NCI-H187 treated with DMSO at 0.1 percent for 48 hours (cell line): ENCODE measurements at regions not wholly inside any gene's neighbourhood (a gene's known extent, or its start where the extent isn't known, plus 50 kb on each side); places are given as distances from the start of the nearest gene placed in this dataset.

Source experiments
- DNase-seq: peaks from one replicate; lab custom pipeline; 2025; lab: John Stamatoyannopoulos, UW

DNA sequence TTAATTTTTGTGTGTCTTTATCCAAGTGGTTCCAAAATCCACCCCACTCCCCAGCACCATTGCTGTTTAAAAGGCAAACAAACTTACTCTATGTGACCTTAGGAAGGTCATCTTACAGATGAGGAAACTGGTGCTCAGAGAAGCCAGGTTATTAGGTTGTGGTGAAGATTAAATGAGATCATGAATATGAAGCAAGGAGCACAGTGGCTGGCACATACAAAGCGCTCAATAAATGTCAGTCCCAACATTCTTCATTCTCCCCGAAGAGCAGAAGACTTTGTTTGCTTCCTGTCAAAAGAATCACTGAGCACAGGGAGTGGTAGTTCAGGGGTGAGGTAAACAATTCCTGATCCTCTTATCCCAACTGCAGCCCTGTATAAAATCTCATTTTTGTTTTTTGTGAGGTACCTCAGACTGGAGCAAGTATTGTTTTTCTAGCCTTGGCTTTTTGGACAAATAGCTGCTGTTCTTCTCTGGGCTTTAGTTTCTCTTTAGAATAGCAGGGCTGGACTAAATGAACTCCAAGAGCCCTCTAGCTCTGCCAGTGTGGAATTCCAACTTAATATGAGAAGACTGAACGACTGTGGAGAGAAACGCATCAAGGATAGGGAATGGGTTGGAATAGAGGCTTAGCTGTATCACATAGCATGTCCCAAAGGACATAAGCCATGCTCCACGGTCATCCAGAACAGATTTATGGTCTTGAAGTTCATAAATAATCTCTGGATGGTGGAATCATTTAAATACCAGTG, 455.3 kb upstream of the USP24 start:
- DNase-seq = peak; percentile 8

GRCh38 chr1:55669293-55669692, 454.1 kb upstream of the USP24 start:
- DNase-seq = no peak

- no peak for DNase-seq
Observed at GRCh38 chr1:55662875-55663274, 447.7 kb upstream of the USP24 start.

DNA sequence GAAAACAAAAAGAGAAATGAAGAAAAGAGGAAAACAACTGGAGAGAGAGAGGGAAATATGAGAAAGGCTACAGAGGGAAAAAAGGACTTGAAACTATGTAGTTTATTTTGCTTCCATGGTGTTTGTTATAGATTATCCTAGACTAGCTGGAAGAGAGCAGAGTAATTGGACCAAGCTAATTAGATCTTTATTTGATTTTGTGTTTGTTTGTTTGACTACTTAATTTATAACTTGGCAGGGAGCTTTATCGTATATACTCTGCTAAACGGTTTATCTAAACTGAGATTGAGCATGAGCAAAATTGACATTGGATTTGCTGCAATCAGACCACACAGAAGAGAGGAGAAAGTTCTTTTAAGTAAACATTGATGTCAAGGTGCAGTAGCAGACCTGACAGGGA, 443.8 kb upstream of the USP24 start:
- DNase-seq = no peak

DNA sequence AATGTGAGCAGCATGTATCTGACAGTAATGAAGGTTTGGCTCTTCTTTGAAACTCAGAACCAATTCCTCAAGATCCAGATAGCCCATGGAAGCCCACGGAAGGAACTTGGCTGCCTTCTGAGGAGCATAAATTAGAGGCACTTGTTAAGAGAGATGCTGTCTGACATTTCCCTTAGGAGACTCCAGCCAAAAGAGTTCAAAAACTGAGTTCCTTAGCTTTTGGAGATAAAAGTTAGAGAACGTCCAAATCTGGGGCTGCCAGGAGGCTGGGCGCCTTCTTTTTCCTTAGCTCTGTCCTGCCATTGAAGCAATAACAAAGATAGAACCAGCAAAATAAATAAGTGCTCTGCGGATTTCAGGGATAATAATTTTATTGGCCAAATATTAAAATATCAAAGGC, 439.6 kb upstream of the USP24 start:
- DNase-seq = no peak

- DNase-seq = no peak
Observed at GRCh38 chr1:55654171-55654570, 439.0 kb upstream of the USP24 start.

DNA sequence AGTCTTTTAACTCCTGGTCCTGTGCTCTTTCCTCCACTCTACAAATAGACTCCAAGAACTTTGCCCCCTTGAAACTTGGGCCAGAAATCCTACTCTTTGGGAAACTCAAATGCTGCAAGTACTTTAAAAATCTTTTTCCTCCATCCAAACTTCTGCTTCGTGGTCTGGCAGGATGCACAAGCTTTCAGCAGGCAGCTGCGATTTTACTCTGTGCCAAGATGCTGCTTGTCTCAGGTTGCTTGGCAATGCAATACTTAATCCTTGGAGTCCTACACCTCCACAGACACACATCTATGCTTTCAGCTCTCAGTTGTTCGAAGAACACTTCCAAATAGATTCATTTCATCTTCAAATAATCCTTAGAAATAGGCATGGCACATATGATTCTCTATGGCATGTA, 435.3 kb upstream of the USP24 start:
- no peak for DNase-seq

GRCh38 chr1:55646181-55646580, 431.0 kb upstream of the USP24 start:
- no peak for DNase-seq

- no peak for DNase-seq
Observed at GRCh38 chr1:55645270-55645669, 430.1 kb upstream of the USP24 start.

GRCh38 chr1:55641947-55642346, 426.8 kb upstream of the USP24 start:
- no peak for DNase-seq

DNA sequence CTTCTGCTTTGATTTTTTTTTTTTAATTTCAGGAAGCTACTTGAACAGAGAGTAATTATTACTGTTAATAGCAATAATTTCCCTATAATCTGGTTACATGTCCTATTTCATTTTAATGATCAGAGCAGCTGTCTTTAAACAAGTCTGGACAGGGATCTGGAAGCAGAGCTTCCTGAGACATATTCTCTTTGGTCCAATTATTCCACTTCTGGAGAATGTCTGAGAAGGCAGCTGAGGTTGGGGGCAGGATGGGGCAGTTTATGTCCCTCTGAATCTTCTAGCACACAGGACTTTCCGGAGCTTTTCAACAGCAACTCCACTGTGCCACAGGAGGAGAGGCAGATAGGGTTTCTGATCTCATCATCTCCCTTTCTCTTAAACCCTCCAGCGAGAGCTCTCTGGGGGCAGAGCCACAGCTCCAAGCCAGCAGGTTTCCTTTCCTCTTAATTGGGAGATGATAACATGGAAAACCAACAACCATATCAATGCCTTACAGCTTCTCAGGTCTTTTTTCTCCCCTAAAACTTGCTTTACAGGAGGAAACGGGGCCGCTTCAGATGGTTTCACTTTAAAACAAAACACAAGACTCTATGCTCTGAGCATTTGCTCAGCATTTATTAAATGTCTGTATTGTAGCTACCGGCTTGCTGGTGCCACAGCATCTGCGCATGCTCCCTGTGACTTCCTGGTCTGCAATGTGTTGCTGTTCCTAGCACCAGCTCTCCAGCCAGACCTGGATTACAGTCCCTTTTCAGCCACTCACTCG, 425.7 kb upstream of the USP24 start:
- no peak for DNase-seq

DNA sequence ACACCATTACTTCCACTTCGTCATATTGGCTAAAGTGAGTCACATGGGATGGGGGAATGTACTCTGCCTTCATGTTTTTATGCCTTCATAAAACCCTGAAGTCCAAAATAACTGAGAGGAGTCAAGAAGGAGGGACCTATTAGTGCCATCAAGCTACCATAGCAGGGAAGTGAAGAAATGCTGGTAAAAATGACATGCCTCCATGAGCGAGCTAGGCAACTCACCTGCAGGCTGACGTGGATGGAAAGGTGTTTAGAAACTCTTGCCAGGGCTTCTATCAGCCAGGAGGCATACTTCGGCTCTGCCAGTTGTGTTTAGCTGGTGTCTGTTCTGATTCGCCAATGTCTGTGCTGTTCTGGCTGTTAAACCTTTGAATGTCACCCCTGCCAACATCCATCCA, 424.4 kb upstream of the USP24 start:
- no peak for DNase-seq

- DNase-seq = no peak
Observed at GRCh38 chr1:55639051-55639450, 423.9 kb upstream of the USP24 start.

DNA sequence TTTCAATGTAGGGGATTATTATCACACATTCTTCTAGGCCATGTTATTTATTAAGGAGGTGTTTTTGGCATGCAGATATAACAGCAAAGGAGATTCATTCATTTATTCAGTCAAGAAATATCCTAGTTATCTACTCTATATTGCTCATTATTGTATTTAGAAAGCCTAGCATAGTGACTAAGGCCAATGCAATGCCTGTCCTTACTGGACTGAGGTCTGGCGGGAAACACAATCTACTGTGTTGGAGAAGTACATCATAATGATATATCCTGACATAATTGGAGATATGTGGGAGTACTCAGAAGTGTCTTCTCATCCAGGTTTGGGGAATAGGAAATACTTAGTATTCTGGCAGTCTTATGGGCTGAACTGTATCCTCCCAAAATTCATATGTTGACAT, 421.5 kb upstream of the USP24 start:
- DNase-seq = no peak

DNA sequence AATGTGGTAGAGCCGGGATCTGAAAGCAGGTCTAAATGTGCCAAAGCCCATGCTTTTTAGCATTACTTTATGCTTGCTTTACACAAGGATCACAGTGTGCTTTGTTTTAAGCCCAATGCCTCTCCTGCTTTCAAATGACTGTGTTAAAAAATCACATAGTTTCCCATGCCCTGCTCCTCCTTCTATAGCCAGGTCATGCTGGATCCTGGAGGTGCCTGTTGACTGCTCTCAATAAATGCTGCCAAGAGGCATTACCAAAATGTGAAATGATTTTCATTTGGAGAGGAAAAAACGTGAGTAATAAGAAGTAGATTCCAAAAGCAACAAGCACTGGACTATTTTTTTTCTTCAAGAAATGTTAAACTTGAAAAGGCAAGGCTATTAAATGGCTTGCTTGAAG, 420.7 kb upstream of the USP24 start:
- no peak for DNase-seq

GRCh38 chr1:55634516-55634915, 419.4 kb upstream of the USP24 start:
- no peak for DNase-seq

GRCh38 chr1:55632906-55633305, 417.7 kb upstream of the USP24 start:
- no peak for DNase-seq

DNA sequence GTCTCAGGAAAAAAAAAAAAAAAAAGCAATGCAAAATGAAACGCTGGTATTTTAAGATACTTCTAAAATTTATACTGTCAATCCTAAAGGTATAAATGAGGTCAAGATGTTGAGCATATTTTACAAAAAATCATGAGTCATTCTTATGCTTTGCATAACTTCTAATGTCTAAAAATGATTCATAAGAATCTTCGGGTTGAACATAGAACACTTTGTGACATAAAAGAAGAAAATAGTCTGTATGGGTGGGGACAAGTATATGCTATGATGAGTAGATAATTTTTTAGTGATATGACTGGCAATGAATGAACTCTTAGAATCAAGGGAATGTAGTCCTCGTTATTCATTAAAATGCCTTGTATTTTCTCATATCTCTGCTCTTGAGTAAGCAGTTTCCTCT, 416.9 kb upstream of the USP24 start:
- DNase-seq = no peak

- no peak for DNase-seq
Observed at GRCh38 chr1:55631509-55631908, 416.3 kb upstream of the USP24 start.

GRCh38 chr1:55626326-55626725, 411.2 kb upstream of the USP24 start:
- no peak for DNase-seq

GRCh38 chr1:55624766-55625165, 409.6 kb upstream of the USP24 start:
- DNase-seq = no peak

GRCh38 chr1:55623311-55623710, 408.1 kb upstream of the USP24 start:
- DNase-seq = no peak

DNA sequence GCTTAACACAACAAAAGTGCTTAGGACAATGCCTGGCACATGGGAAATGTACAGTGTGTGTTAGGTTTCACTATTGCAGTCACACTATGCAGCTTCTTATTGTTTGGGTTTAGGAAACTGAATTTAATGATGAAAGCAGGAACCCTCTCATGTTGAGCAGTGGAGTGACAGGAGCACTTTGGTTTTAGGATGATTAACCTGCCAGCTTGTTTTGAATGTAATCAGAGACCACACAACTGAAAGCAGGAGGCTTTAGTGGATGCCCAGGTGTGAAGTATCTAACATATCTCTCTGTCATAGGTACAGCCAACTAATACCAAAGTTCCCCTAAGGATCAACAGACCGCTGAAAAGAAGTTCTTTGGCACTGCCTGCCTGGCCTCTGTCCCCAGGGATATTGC, 406.9 kb upstream of the USP24 start:
- no peak for DNase-seq

- DNase-seq = no peak
Observed at GRCh38 chr1:55618199-55618598, 403.0 kb upstream of the USP24 start.
